Muscle of leg (tissue), 3 donors: ENCODE measurements at regions not wholly inside any gene's neighbourhood (a gene's known extent, or its start where the extent isn't known, plus 50 kb on each side); places are given as distances from the start of the nearest gene placed in this dataset.

ENCODE experiments used
- DNase-seq: peaks from one replicate; pipeline ENCODE4 v3.0.0; 2013
- H3K27ac ChIP-seq: one replicate; pipeline ENCODE4 v1.5.1; 2013; ENCODE audit warnings: mild to moderate bottlenecking, low read length, control low read depth
- H3K27me3 ChIP-seq: one replicate; pipeline ENCODE4 v1.6.1; 2013; ENCODE audit warnings: low read length; ENCODE audit not compliant: control insufficient read depth, insufficient read depth
- H3K36me3 ChIP-seq: one replicate; pipeline ENCODE4 v1.6.1; 2013; ENCODE audit warnings: low read length; ENCODE audit not compliant: control insufficient read depth, insufficient read depth
- H3K4me1 ChIP-seq: one replicate; pipeline ENCODE4 v1.6.1; 2013; ENCODE audit warnings: low read length; ENCODE audit not compliant: control insufficient read depth, insufficient read depth
- H3K4me3 ChIP-seq: one replicate; pipeline ENCODE4 v1.5.1; 2013; ENCODE audit warnings: low read length, control low read depth
- H3K9me3 ChIP-seq: replicated peaks from 2 replicates; pipeline ENCODE4 v1.6.1; 2013; ENCODE audit warnings: low read depth, low read length; ENCODE audit not compliant: control insufficient read depth
- WGBS: methylation state at CpG from one replicate; pipeline ENCODE4 v1.1.5; 2013; ENCODE audit warnings: missing lambda C conversion rate; ENCODE audit not compliant: insufficient coverage; 5-methylcytosine and 5-hydroxymethylcytosine counted together

GRCh38 chr2:35931626-35932025, 424.0 kb upstream of the CRIM1 start:
- DNase-seq: no peak
- no peak overlapping the region for H3K4me3 ChIP-seq
- no peaks in the 10 kb centered on the region for H3K4me1 ChIP-seq
- H3K9me3 ChIP-seq: no peaks in the 10 kb centered on the region
- WGBS: no CpG with 5 or more reads among the region's 4 CpGs
- H3K27ac ChIP-seq: no peak overlapping the region
- no peaks in the 10 kb centered on the region for H3K36me3 ChIP-seq
- H3K27me3 ChIP-seq: no peaks in the 10 kb centered on the region

- Histone ChIP-seq H3K4me1 (no peaks in the 10 kb centered on the region), H3K4me3 (no peak overlapping the region), H3K36me3 (no peaks in the 10 kb centered on the region), H3K27ac (no peak overlapping the region), H3K27me3 (no peaks in the 10 kb centered on the region), H3K9me3 (no peaks in the 10 kb centered on the region)
- DNase-seq: no peak
- WGBS: 94% methylated on average over 2 of the region's 5 CpGs
Measured at GRCh38 chr2:35931115-35931514, 424.5 kb upstream of the CRIM1 start.

- no peaks in the 10 kb centered on the region for H3K4me1 ChIP-seq
- no peak for DNase-seq
- no CpG with 5 or more reads among the region's 2 CpGs for WGBS
- H3K4me3 ChIP-seq: no peak overlapping the region
- no peaks in the 10 kb centered on the region for H3K36me3 ChIP-seq
- no peaks in the 10 kb centered on the region for H3K9me3 ChIP-seq
- H3K27ac ChIP-seq: no peak overlapping the region
- no peaks in the 10 kb centered on the region for H3K27me3 ChIP-seq
Measured at GRCh38 chr2:35929551-35929950, 426.0 kb upstream of the CRIM1 start.

- DNase-seq: no peak
- Histone ChIP-seq H3K9me3 (no peaks in the 10 kb centered on the region), H3K27ac (no peak overlapping the region), H3K36me3 (no peaks in the 10 kb centered on the region), H3K4me3 (no peak overlapping the region), H3K27me3 (no peaks in the 10 kb centered on the region), H3K4me1 (no peaks in the 10 kb centered on the region)
Measured at GRCh38 chr2:35920061-35920460, 435.5 kb upstream of the CRIM1 start.

GRCh38 chr2:35915261-35915660, 440.3 kb upstream of the CRIM1 start:
- Histone ChIP-seq H3K27ac (no peak overlapping the region), H3K9me3 (no peaks in the 10 kb centered on the region), H3K4me1 (no peaks in the 10 kb centered on the region), H3K36me3 (no peaks in the 10 kb centered on the region), H3K4me3 (no peak overlapping the region), H3K27me3 (no peaks in the 10 kb centered on the region)
- no peak for DNase-seq
- no CpG with 5 or more reads among the region's 4 CpGs for WGBS

GRCh38 chr2:35891936-35892335, 463.6 kb upstream of the CRIM1 start:
- Histone ChIP-seq H3K4me1 (no peaks in the 10 kb centered on the region), H3K27ac (no peak overlapping the region), H3K9me3 (no peaks in the 10 kb centered on the region), H3K27me3 (no peaks in the 10 kb centered on the region), H3K4me3 (no peak overlapping the region), H3K36me3 (no peaks in the 10 kb centered on the region)
- no CpG with 5 or more reads among the region's 2 CpGs for WGBS
- DNase-seq: no peak

- no peak overlapping the region for H3K27ac ChIP-seq
- no peaks in the 10 kb centered on the region for H3K4me1 ChIP-seq
- no peak overlapping the region for H3K4me3 ChIP-seq
- H3K36me3 ChIP-seq: no peaks in the 10 kb centered on the region
- DNase-seq: no peak
- H3K9me3 ChIP-seq: no peaks in the 10 kb centered on the region
- H3K27me3 ChIP-seq: no peaks in the 10 kb centered on the region
Measured at GRCh38 chr2:35891528-35891927, 464.1 kb upstream of the CRIM1 start.

GRCh38 chr2:35887146-35887545, 468.4 kb upstream of the CRIM1 start:
- no peak overlapping the region for H3K27ac ChIP-seq
- no peaks in the 10 kb centered on the region for H3K4me1 ChIP-seq
- H3K9me3 ChIP-seq: no peaks in the 10 kb centered on the region
- H3K27me3 ChIP-seq: no peaks in the 10 kb centered on the region
- no peaks in the 10 kb centered on the region for H3K36me3 ChIP-seq
- DNase-seq: no peak
- 83% methylated on average over 4 of the region's 7 CpGs for WGBS
- H3K4me3 ChIP-seq: no peak overlapping the region

- no peak for DNase-seq
- no CpG with 5 or more reads among the region's 4 CpGs for WGBS
Measured at GRCh38 chr2:35873921-35874320, 481.7 kb upstream of the CRIM1 start.

GRCh38 chr2:35871672-35872071, 483.9 kb upstream of the CRIM1 start:
- no peaks in the 10 kb centered on the region for H3K36me3 ChIP-seq
- H3K4me3 ChIP-seq: no peak overlapping the region
- DNase-seq: no peak
- H3K27ac ChIP-seq: no peak overlapping the region
- H3K9me3 ChIP-seq: no peaks in the 10 kb centered on the region
- H3K27me3 ChIP-seq: no peaks in the 10 kb centered on the region
- 74% methylated on average over 3 of the region's 8 CpGs for WGBS
- H3K4me1 ChIP-seq: no peaks in the 10 kb centered on the region

More at GRCh38 chr2:35873921-35874320, 481.7 kb upstream of the CRIM1 start:
- Histone ChIP-seq H3K4me1 (no peaks in the 10 kb centered on the region), H3K27me3 (no peaks in the 10 kb centered on the region), H3K9me3 (no peaks in the 10 kb centered on the region), H3K36me3 (no peaks in the 10 kb centered on the region), H3K27ac (no peak overlapping the region), H3K4me3 (no peak overlapping the region)

GRCh38 chr2:35870713-35871112, 484.9 kb upstream of the CRIM1 start:
- no peaks in the 10 kb centered on the region for H3K36me3 ChIP-seq
- H3K4me1 ChIP-seq: no peaks in the 10 kb centered on the region
- H3K27ac ChIP-seq: no peak overlapping the region
- no peak overlapping the region for H3K4me3 ChIP-seq
- H3K9me3 ChIP-seq: no peaks in the 10 kb centered on the region
- DNase-seq: no peak
- H3K27me3 ChIP-seq: no peaks in the 10 kb centered on the region
- WGBS: no CpG with 5 or more reads among the region's 1 CpG
